Activated naive CD4-positive, alpha-beta T cell treated with anti-CD3 and anti-CD28 coated beads for 36 hours (primary cell): ENCODE measurements at regions not wholly inside any gene's neighbourhood (a gene's known extent, or its start where the extent isn't known, plus 50 kb on each side); places are given as distances from the start of the nearest gene placed in this dataset.
"Not testable (repeated sequence)": the region's sequence is repeated elsewhere in the genome, so short reads cannot be mapped to it uniquely, and the experiment has no call there.

Experiments
- CTCF ChIA-PET: fragments of 350-600 bp; sonication (Branson Sonifier 250); formaldehyde crosslinking; loops from one replicate; lab custom pipeline; 2021; ENCODE audit warnings: antibody characterized with exemption; lab: Charles Lee
- DNase-seq: peaks from one replicate; pipeline ENCODE4 v3.0.0-alpha.2; 2020
- H3K27ac Mint-ChIP-seq: one replicate; pipeline ENCODE4 v1.8.0; 2021; ENCODE audit warnings: mild to moderate bottlenecking, mixed read lengths
- H3K27me3 Mint-ChIP-seq: one replicate; pipeline ENCODE4 v1.8.0; 2021; ENCODE audit warnings: low read depth, mixed read lengths
- H3K36me3 Mint-ChIP-seq: one replicate; pipeline ENCODE4 v1.8.0; 2021; ENCODE audit warnings: low read depth, mixed read lengths
- H3K4me1 Mint-ChIP-seq: one replicate; pipeline ENCODE4 v1.8.0; 2021; ENCODE audit warnings: low read depth, mixed read lengths
- H3K4me3 Mint-ChIP-seq: one replicate; pipeline ENCODE4 v1.8.0; 2021; ENCODE audit warnings: mild to moderate bottlenecking, moderate library complexity, mixed read lengths
- H3K9me3 Mint-ChIP-seq: one replicate; pipeline ENCODE4 v1.8.0; 2021; ENCODE audit warnings: mixed read lengths
- intact Hi-C: fragments of 100-400 bp; cut with micrococcal nuclease; formaldehyde crosslinking; loops from one replicate; pipeline ENCODE4 v1.15.1; 2023

DNA sequence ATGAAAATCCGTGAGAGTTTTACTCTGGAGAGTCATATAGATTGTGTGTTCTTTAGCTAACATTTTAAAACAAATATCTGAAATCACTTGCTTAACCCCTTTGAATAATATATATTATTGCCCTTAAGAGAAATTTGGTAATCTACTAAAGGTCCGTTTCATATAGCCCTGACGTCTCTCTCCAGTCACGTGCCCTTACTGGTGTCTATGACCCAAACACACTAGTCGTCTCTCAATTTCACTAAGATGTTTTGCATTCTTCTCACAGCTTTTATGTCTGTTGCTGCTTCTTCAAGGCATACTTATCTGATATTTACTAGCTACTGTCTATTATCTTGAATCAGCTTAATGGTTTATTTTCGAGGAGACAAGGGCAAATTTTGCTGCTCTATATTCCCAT, 409.9 kb downstream of the KCNJ18 start:
- Mint-ChIP-seq H3K9me3 (peaks cover 6% of the 10 kb centered on the region), H3K27ac (no peak overlapping the region), H3K4me1 (no peaks in the 10 kb centered on the region), H3K36me3 (no peaks in the 10 kb centered on the region), H3K4me3 (no peak overlapping the region), H3K27me3 (no peaks in the 10 kb centered on the region)
- intact Hi-C loops: no loop called here
- CTCF ChIA-PET: no interaction called here
- no peak for DNase-seq

DNA sequence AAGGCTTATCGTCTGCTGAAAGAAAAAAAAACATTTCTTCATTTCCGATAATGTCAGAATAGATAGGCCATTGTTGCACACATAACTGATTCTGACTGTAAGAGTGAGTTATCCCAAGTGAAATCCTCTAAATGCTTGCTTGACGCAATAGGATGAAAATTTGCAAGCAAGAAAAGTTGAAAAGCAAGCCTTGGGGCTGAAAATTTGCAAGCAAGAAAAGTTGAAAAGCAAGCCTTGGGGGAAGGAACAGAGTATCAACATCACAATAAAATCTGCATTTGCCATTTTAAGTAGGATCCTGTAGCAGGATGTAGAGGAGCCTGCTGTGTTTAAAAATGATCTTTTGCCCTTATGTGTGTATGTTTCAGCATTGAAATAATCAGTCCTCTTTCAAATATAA, 424.4 kb downstream of the KCNJ18 start:
- DNase-seq, H3K36me3 Mint-ChIP-seq, intact Hi-C loops, H3K4me3 Mint-ChIP-seq, H3K4me1 Mint-ChIP-seq, H3K27ac Mint-ChIP-seq, CTCF ChIA-PET, H3K9me3 Mint-ChIP-seq, H3K27me3 Mint-ChIP-seq: not testable (repeated sequence)

DNA sequence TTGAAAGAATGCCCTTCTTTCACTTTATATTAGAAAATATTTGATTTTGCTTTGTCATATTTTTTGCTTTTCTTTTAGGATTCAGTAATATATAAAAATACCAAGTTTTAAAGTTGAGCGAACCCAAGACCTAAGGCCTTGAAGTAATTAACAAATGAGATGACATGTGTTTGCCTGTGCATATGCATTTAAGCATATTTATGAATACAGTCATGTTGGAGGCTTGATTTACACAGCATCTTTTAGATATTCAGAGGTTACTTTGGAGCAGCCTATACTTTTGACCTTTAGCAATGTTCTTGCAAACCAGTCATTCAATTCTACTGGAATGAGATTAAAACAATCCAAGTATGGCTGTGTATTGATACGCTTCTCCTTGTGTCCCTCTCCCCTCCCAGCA, 425.1 kb downstream of the KCNJ18 start:
- H3K36me3 Mint-ChIP-seq, H3K27me3 Mint-ChIP-seq, H3K9me3 Mint-ChIP-seq, H3K4me3 Mint-ChIP-seq, H3K27ac Mint-ChIP-seq, H3K4me1 Mint-ChIP-seq, DNase-seq, intact Hi-C loops, CTCF ChIA-PET: not testable (repeated sequence)

DNA sequence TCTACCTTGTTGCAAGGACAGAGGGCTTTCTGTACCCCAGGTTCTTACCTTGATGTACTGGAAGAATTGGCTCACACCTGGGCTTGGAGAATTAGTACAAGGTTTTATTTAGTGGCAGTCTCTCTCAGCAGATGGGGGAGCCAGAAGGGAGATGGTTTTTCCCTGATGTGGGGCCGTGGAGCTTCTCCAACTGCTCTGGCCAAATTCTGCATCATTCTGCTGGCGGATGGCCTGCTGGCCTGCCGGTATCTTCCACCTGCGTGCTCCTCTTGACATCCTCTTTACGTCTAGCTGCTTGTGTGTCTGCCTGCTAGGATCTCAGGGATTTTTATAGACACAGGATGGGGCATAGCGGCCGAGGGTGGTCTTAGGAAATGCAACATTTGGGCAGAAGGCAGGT, 426.7 kb downstream of the KCNJ18 start:
- H3K36me3 Mint-ChIP-seq, H3K9me3 Mint-ChIP-seq, intact Hi-C loops, DNase-seq, H3K4me3 Mint-ChIP-seq, H3K27me3 Mint-ChIP-seq, H3K27ac Mint-ChIP-seq, CTCF ChIA-PET, H3K4me1 Mint-ChIP-seq: not testable (repeated sequence)

DNA sequence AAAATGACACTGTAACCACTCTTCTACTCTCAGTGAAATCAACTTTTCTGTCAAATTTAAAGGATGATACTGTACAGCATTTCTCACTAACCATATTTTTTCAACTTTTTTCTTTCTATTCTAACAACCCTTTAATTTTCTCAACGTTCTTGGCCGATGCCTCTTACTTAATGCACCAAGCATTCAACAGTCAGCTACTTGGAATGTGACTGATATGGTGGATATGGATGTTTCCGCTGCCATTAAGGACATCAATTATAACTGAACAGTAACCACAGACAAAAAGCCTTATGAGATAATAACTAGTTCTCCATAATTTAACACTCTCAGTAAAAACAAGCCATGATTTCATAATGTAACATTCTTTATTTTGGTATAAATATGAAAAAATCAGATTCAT, 427.4 kb downstream of the KCNJ18 start:
- H3K9me3 Mint-ChIP-seq, intact Hi-C loops, H3K4me1 Mint-ChIP-seq, H3K36me3 Mint-ChIP-seq, H3K27me3 Mint-ChIP-seq, H3K27ac Mint-ChIP-seq, H3K4me3 Mint-ChIP-seq, DNase-seq, CTCF ChIA-PET: not testable (repeated sequence)

DNA sequence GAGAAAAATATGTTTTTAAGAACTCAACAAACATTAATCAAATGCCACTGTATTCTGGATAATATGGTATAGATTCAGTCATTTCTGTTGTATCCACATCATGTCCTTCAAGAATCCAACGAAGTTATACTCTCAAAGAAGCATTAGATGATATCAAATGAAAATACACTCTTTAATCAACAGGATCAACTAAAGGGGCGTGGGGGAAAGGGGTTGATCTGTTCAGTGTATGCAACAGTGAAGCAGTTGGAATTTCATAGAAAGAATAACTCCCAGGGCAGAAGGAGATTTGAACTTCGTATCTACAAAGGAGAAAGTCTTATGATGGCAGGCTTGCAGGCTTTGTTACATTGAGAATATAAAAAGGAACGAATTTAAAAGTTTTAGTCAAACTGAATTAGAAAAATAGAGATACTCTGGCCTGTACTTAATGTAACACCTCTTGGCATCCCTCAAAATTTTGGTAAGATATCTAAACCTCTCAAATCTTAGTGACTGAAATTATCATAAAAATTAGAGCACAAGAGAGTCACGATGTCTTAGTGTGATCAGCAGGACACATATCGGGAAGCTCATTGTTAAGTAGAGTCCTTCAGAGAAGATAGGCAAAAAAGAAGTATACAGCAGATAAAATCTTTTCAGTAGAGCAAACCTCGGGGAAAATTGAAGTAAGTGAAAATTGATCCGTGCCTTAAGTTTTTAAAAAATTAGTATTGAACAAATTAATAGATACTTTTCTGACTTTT, 431.4 kb downstream of the KCNJ18 start:
- no peaks in the 10 kb centered on the region for H3K9me3 Mint-ChIP-seq
- intact Hi-C loops: no loop called here
- no peaks in the 10 kb centered on the region for H3K27me3 Mint-ChIP-seq
- DNase-seq: no peak
- no peak overlapping the region for H3K27ac Mint-ChIP-seq
- no peaks in the 10 kb centered on the region for H3K4me1 Mint-ChIP-seq
- H3K4me3 Mint-ChIP-seq: no peak overlapping the region
- CTCF ChIA-PET: no interaction called here
- no peaks in the 10 kb centered on the region for H3K36me3 Mint-ChIP-seq

DNA sequence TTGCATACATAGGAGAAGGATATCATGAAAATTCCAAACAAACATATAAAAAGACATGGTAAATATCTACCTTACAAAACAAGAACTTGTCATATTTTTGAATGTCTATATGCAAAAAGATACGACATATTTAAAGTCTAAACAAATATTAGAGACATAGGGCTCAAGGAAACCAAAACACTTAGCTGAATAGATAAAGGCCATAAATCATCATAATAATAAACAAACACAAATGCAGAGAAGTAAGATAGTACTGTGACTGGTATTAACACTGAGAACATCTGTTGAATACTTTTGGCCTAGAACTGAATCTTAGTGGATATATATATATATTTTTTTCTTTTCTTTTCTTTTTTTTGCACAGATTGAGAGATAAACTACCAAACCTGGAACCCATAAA, 435.8 kb downstream of the KCNJ18 start:
- no peak for DNase-seq
- no peak overlapping the region for H3K27ac Mint-ChIP-seq
- H3K4me3 Mint-ChIP-seq: no peak overlapping the region
- H3K9me3 Mint-ChIP-seq: peaks cover 14% of the 10 kb centered on the region
- no peaks in the 10 kb centered on the region for H3K4me1 Mint-ChIP-seq
- CTCF ChIA-PET: no interaction called here
- intact Hi-C loops: no loop called here
- no peaks in the 10 kb centered on the region for H3K36me3 Mint-ChIP-seq
- H3K27me3 Mint-ChIP-seq: no peaks in the 10 kb centered on the region

DNA sequence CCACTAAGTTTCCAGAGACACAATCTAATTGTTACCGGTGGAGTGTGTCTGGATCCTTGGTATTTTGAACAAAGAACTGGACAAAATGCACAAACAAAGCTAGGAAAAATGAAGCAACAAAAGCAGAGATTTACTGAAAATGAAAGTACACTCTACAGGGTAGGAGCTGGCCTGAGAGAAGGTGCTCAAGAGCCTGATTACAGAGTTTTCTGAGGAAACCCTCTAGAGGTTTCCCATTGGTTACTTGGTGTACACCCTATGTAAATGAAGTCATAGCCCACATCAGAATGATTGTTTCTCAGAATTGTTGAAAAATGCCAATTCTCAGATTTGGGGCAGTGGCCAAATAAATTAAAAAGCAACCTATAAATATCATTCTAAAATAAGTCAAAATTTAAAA, 436.4 kb downstream of the KCNJ18 start:
- peaks cover 14% of the 10 kb centered on the region for H3K9me3 Mint-ChIP-seq
- CTCF ChIA-PET: no interaction called here
- H3K27me3 Mint-ChIP-seq: no peaks in the 10 kb centered on the region
- H3K27ac Mint-ChIP-seq: no peak overlapping the region
- H3K4me1 Mint-ChIP-seq: no peaks in the 10 kb centered on the region
- H3K4me3 Mint-ChIP-seq: no peak overlapping the region
- intact Hi-C loops: no loop called here
- DNase-seq: no peak
- no peaks in the 10 kb centered on the region for H3K36me3 Mint-ChIP-seq

DNA sequence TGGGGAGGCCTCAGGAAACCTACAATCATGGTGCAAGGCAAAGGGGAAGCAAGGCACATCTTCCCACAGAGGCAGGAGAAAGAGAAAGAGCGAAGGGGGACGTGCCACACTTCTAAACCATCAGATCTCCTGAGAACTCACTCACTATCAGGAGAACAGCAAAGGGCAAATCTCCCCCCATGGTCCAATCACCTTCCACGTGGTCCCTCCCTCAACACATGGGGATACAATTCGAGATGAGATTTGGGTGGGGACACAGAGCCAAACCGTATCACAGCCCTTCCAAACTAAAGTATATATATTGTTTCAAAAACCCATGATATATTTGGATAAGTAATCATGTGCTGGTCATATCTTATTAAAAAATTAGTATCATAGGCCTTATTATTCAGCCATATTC, 437.6 kb downstream of the KCNJ18 start:
- H3K4me1 Mint-ChIP-seq, intact Hi-C loops, CTCF ChIA-PET, H3K27ac Mint-ChIP-seq, H3K27me3 Mint-ChIP-seq, H3K36me3 Mint-ChIP-seq, H3K4me3 Mint-ChIP-seq, DNase-seq: not testable (repeated sequence)
- H3K9me3 Mint-ChIP-seq: peaks cover 14% of the 10 kb centered on the region

DNA sequence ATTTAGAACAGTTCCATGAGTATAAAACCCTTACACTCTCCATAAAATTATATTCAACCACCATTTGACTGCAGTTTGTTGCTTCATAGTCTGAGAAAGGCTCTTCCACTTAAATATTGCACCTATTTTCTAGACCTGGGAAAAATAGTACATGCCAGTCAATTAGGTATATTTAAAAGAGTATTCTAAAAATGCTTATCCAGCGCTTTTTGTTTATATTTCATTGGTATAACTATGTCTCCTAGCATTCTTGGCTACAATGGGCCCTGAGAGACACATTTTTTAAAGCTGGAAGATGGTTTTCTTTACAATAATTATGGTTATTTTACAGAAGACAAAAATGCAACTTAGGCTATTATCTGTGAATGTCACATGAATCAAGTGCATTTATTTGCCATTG, 439.4 kb downstream of the KCNJ18 start:
- CTCF ChIA-PET: no interaction called here
- H3K4me3 Mint-ChIP-seq: no peak overlapping the region

DNA sequence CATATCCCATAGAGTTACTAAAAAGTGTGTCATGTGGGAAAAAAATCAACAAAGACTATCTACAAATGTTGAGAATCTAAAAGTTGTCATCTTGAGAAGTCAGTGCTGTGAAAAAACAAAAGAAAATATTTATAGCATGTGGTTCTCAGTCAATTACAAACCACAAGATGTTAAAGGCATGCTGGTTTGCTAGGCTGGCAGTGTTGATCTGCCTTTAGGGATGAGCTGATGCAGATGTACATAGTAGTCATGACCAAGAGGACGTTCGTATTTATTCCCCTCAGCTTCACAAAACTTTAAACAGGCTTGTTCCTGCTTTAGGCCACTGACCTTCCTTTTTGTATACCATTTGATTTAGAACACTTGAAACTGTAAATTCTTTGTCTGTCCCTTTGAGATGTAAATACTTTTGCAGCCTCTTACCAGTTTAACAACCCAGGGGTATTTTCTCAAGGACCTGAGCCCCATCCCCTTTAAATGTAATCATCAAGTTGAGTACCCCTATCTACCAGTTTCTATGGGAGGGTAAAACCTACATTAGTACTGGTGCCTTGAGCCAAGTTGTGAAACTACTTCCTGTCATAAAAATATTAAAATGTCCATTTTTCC, 446.6 kb downstream of the KCNJ18 start:
- Mint-ChIP-seq H3K4me1 (no peaks in the 10 kb centered on the region), H3K9me3 (peaks cover 7% of the 10 kb centered on the region), H3K27me3 (no peaks in the 10 kb centered on the region), H3K4me3 (no peak overlapping the region), H3K36me3 (no peaks in the 10 kb centered on the region), H3K27ac (no peak overlapping the region)
- intact Hi-C loops: no loop called here
- no peak for DNase-seq
- CTCF ChIA-PET: no interaction called here

More for the DNA sequence above, 439.4 kb downstream of the KCNJ18 start:
- intact Hi-C loops: no loop called here
- peaks cover 20% of the 10 kb centered on the region for H3K9me3 Mint-ChIP-seq
- H3K36me3 Mint-ChIP-seq: no peaks in the 10 kb centered on the region
- DNase-seq: no peak
- no peaks in the 10 kb centered on the region for H3K4me1 Mint-ChIP-seq
- no peak overlapping the region for H3K27ac Mint-ChIP-seq
- no peaks in the 10 kb centered on the region for H3K27me3 Mint-ChIP-seq

DNA sequence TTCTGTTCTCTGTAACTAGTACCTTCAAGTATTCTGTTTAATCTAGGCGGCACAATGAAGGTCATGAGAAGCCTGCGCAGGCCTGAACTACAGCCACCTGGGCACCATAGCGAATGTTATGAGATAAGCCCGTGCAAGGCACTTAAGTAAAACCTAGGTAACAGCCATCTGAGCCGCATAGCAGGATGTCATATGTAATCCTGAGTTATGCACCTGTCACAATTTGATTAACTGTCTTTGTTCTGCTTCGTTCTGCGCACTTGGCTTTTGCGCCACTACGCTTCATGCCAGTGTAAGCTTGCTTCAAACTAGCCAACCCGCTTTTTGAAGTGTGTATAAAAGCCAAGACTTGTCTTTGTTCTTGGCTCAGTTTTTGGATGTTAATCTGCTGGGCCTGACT, 449.8 kb downstream of the KCNJ18 start:
- Mint-ChIP-seq H3K9me3 (peaks cover 4% of the 10 kb centered on the region), H3K27ac (no peak overlapping the region), H3K4me3 (no peak overlapping the region), H3K27me3 (no peaks in the 10 kb centered on the region), H3K36me3 (no peaks in the 10 kb centered on the region), H3K4me1 (no peaks in the 10 kb centered on the region)
- no peak for DNase-seq
- CTCF ChIA-PET: no interaction called here
- intact Hi-C loops: no loop called here

DNA sequence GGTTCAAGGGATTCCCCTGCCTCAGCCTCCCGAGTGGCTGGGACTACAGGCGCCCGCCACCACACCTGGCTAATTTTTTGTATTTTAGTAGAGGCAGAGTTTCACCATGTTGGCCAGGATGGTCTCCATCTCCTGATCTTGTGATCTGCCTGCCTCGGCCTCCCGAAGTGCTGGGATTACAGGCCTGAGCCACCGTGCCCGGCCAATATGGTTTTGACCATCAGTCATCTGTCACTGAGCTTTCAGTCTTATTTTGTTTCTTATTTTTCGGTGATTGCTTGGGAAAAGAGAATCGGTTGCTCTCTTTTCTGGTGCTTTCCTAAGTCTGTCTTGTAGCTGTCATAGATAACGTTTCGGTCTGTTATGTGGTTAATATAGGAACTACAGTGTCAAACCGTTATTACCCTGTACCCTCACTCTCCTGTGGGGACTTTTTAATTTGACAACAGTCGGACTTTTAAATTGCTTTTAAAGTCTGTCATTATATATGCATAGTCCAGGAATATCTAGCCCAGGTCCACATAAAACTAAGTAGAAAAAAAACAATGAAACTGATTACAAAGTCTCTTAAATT, 453.4 kb downstream of the KCNJ18 start:
- Mint-ChIP-seq H3K4me3 (no peak overlapping the region), H3K36me3 (no peaks in the 10 kb centered on the region), H3K27ac (no peak overlapping the region)

More for the DNA sequence above, 453.4 kb downstream of the KCNJ18 start:
- Mint-ChIP-seq H3K9me3 (peaks cover 4% of the 10 kb centered on the region), H3K4me1 (no peaks in the 10 kb centered on the region), H3K27me3 (no peaks in the 10 kb centered on the region)
- no peak for DNase-seq
- CTCF ChIA-PET: no interaction called here
- intact Hi-C loops: no loop called here
